ENCODE measurements at regions not wholly inside any gene's neighbourhood (a gene's known extent, or its start where the extent isn't known, plus 50 kb on each side); places are given as distances from the start of the nearest gene placed in this dataset.

GRCh38 chr11:134558258-134558835, 146.3 kb upstream of the B3GAT1 start:
- no peak overlapping the region for H3K9ac ChIP-seq (ENCODE audit: insufficient read depth in 1 of 2, low read depth in 2 of 2, low read length in 2 of 2)
- no peak overlapping the region for H3K4me2 ChIP-seq (ENCODE audit: insufficient read depth, low read length)
- in situ Hi-C loops (cut with MboI) (no loop called here), intact Hi-C loops (cut with micrococcal nuclease) (no loop called here)
- no TSS peak for BruUV-seq (replicated peaks)
- H3K4me1 ChIP-seq (replicated peaks in 1 of 2; ENCODE audit: control insufficient read depth in 2 of 2, insufficient read depth in 2 of 2, low read length in 2 of 2), result no peaks in the 10 kb centered on the region
- no peak for FAIRE-seq
- DNase-seq (ENCODE audit: extremely low read depth in 1 of 4, low spot score in 3 of 4), result no peak
- H3K79me2 ChIP-seq (ENCODE audit: control insufficient read depth, insufficient read depth, low read length), result no peaks in the 10 kb centered on the region
- peaks cover 0 to 38% of the 10 kb centered on the region in 2 experiments; a peak in 3 of 5 replicates for H3K27me3 ChIP-seq (ENCODE audit: control insufficient read depth in 2 of 2, insufficient read depth in 2 of 2, low read length in 2 of 2)
- H4K20me1 ChIP-seq (replicated peaks; ENCODE audit: control insufficient read depth, insufficient read depth, low read length), result no peaks in the 10 kb centered on the region
- H3K9me1 ChIP-seq (ENCODE audit: control insufficient read depth, insufficient read depth, low read length), result no peaks in the 10 kb centered on the region
- 2% methylated on average over 4 of the region's 4 CpGs for WGBS (ENCODE audit: insufficient coverage, low coverage, missing lambda C conversion rate)
- CTCF ChIA-PET (ENCODE audit: low intra/inter-chr PET ratio), result no interaction called here
- POLR2A ChIA-PET, result interaction anchor here (0.8 kb wide), 1 partner anchor 10 kb away, joined by 4 read pairs; no protein-coding TSS in a partner anchor
- no peak overlapping the region for H3K27ac ChIP-seq (ENCODE audit: extremely low read depth, low read depth, low read length)
- no peak overlapping the region for H3K4me3 ChIP-seq
- no peak for ATAC-seq
- H2AFZ ChIP-seq (ENCODE audit: low read depth, low read length), result no peak overlapping the region
- no peaks in the 10 kb centered on the region for H3K9me3 ChIP-seq (replicated peaks; ENCODE audit: control insufficient read depth, insufficient read depth, low read depth, low read length)
- no peaks in the 10 kb centered on the region for H3K36me3 ChIP-seq (ENCODE audit: control insufficient read depth, insufficient read depth, low read length)
- no peak for TF ChIP-seq PKNOX1 (IDR thresholded peaks at IDR 0.05)
- TF ChIP-seq GATAD2A (IDR thresholded peaks at IDR 0.05), result no peak
- TF ChIP-seq ZNF175 (CRISPR knock-in tag; IDR thresholded peaks at IDR 0.05; ENCODE audit: low read depth), result no peak
- TF ChIP-seq RBM25 (IDR thresholded peaks at IDR 0.05; ENCODE audit: low read depth, low read length, severe bottlenecking), result no peak
- no peak for TF ChIP-seq SOX6 (IDR thresholded peaks at IDR 0.05)
